Progenitor cell of endocrine pancreas (in vitro differentiated cells): ENCODE measurements at regions not wholly inside any gene's neighbourhood (a gene's known extent, or its start where the extent isn't known, plus 50 kb on each side); places are given as distances from the start of the nearest gene placed in this dataset.

Experiments used
- DNase-seq: peaks from one replicate; pipeline ENCODE4 v3.0.0; 2021; ENCODE audit warnings: low spot score; ENCODE audit not compliant: unreplicated experiment
- H3K27ac Mint-ChIP-seq: 2 replicates; pipeline ENCODE4 v1.8.0; 2021; ENCODE audit warnings: mild to moderate bottlenecking, moderate library complexity, mixed read lengths
- H3K27me3 Mint-ChIP-seq: 2 replicates; pipeline ENCODE4 v1.8.0; 2021; ENCODE audit warnings: mixed read lengths
- H3K36me3 Mint-ChIP-seq: 2 replicates; pipeline ENCODE4 v1.8.0; 2022; ENCODE audit warnings: mixed read lengths; ENCODE audit not compliant: insufficient read depth
- H3K4me1 Mint-ChIP-seq: 2 replicates; pipeline ENCODE4 v1.8.0; 2021; ENCODE audit warnings: low read depth, mixed read lengths
- H3K4me3 Mint-ChIP-seq: 2 replicates; pipeline ENCODE4 v1.8.0; 2021; ENCODE audit warnings: low read depth, mild to moderate bottlenecking, moderate library complexity, mixed read lengths
- H3K9me3 Mint-ChIP-seq: 2 replicates; pipeline ENCODE4 v1.8.0; 2021; ENCODE audit warnings: low read depth, mixed read lengths
- CTCF ChIP-seq: fragments of 200-600 bp; sonication (generic); IDR thresholded peaks from one replicate; pipeline ENCODE4 v1.5.0; 2021; ENCODE audit warnings: antibody characterized with exemption, mild to moderate bottlenecking; ENCODE audit not compliant: unreplicated experiment

DNA sequence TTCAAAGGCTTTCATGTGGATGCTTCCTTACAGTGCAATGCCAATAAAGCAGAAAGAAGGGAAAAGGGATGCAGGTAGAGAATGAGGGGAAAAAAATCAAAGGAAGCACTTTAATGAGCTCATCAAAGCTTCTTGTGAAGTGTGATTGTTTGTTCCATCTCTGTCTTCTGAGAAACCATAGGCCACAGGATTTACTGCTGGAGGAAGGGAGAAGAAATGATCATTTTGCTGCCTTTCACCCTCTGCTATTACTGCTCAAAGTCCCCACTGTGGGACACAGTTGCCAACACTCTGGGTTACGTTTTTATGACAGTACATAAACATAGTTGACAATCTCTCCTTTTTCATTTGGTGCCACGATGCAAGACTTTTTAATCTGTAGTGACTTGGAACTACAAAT lies 558.0 kb upstream of the TECRL start:
- Mint-ChIP-seq H3K36me3 (no peaks in the 10 kb centered on the region), H3K27ac (no peak overlapping the region), H3K4me1 (no peaks in the 10 kb centered on the region), H3K27me3 (no peaks in the 10 kb centered on the region), H3K9me3 (peaks cover 15% of the 10 kb centered on the region), H3K4me3 (no peak overlapping the region)
- no peak for TF ChIP-seq CTCF
- DNase-seq, result no peak

- no peaks in the 10 kb centered on the region for H3K36me3 Mint-ChIP-seq
- peaks cover 10% of the 10 kb centered on the region for H3K9me3 Mint-ChIP-seq
- no peak overlapping the region for H3K4me3 Mint-ChIP-seq
- no peak for DNase-seq
- H3K4me1 Mint-ChIP-seq, result no peaks in the 10 kb centered on the region
- no peak overlapping the region for H3K27ac Mint-ChIP-seq
- no peaks in the 10 kb centered on the region for H3K27me3 Mint-ChIP-seq
- TF ChIP-seq CTCF, result no peak
Measured at GRCh38 chr4:64960516-64960915, 551.3 kb upstream of the TECRL start.

DNA sequence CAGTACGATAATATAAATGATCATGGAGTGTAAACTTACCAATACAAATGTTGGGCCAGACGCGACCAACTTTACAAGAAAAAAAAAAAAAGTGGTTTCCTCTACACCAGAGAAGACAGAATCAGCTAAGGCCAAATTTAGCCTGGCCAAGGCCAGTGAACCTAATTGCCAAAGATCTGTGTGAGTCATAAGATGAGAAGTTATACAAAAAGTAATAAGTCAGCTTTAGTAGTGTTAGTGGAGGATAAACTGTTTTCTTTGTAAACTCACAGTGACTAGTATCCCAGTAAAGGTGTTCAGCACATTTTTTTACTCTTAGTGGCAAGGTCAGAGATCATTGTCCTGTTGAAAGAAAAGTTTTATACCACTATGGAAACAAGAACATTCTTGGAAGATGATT lies 531.4 kb upstream of the TECRL start:
- Mint-ChIP-seq H3K36me3 (no peaks in the 10 kb centered on the region), H3K9me3 (no peaks in the 10 kb centered on the region), H3K4me1 (peaks cover 1% of the 10 kb centered on the region), H3K27ac (no peak overlapping the region), H3K4me3 (no peak overlapping the region), H3K27me3 (no peaks in the 10 kb centered on the region)
- no peak for TF ChIP-seq CTCF
- no peak for DNase-seq

GRCh38 chr4:64935469-64936001 lies 526.3 kb upstream of the TECRL start:
- H3K9me3 Mint-ChIP-seq, result no peaks in the 10 kb centered on the region
- H3K27me3 Mint-ChIP-seq, result no peaks in the 10 kb centered on the region
- no peak overlapping the region for H3K27ac Mint-ChIP-seq
- TF ChIP-seq CTCF, result no peak
- no peak overlapping the region for H3K4me3 Mint-ChIP-seq
- H3K36me3 Mint-ChIP-seq, result no peaks in the 10 kb centered on the region
- H3K4me1 Mint-ChIP-seq, result no peaks in the 10 kb centered on the region
- DNase-seq, result no peak

- Mint-ChIP-seq H3K4me1 (no peaks in the 10 kb centered on the region), H3K36me3 (no peaks in the 10 kb centered on the region), H3K27ac (no peak overlapping the region), H3K27me3 (no peaks in the 10 kb centered on the region), H3K4me3 (no peak overlapping the region), H3K9me3 (peaks cover 4% of the 10 kb centered on the region)
- DNase-seq, result no peak
- TF ChIP-seq CTCF, result no peak
Measured at GRCh38 chr4:64911846-64912245, 502.6 kb upstream of the TECRL start.
